MM.1S (cell line): ENCODE measurements at regions not wholly inside any gene's neighbourhood (a gene's known extent, or its start where the extent isn't known, plus 50 kb on each side); places are given as distances from the start of the nearest gene placed in this dataset.

Source experiments
- DNase-seq: peaks from one replicate; pipeline ENCODE4 v3.0.0-alpha.2; 2015
- H2AFZ ChIP-seq: fragments of 300-600 bp; sonication (generic); 2 replicates; pipeline ENCODE4 v1.6.0; 2016; ENCODE audit warnings: antibody characterized with exemption, low read length
- H3F3A ChIP-seq: fragments of 300-600 bp; sonication (generic); 2 replicates; pipeline ENCODE4 v1.6.1; 2016; ENCODE audit warnings: mild to moderate bottlenecking, antibody characterized with exemption, low read length, moderate library complexity, mixed read lengths; ENCODE audit not compliant: insufficient read depth
- H3K27ac ChIP-seq: fragments of 300-600 bp; sonication (generic); 2 replicates; pipeline ENCODE4 v1.5.1; 2016; ENCODE audit warnings: mild to moderate bottlenecking, low read length
- H3K27me3 ChIP-seq: fragments of 300-600 bp; sonication (generic); replicated peaks from 2 replicates; pipeline ENCODE4 v1.6.0; 2016; ENCODE audit warnings: low read length; ENCODE audit not compliant: insufficient read depth
- H3K36me3 ChIP-seq: fragments of 300-600 bp; sonication (generic); replicated peaks from 2 replicates; pipeline ENCODE4 v1.6.1; 2016; ENCODE audit warnings: mild to moderate bottlenecking, low read length, mixed read lengths; ENCODE audit not compliant: insufficient read depth
- H3K4me1 ChIP-seq: fragments of 300-600 bp; sonication (generic); 2 replicates; pipeline ENCODE4 v1.6.1; 2016; ENCODE audit warnings: low read length, mixed read lengths
- H3K4me2 ChIP-seq: fragments of 300-600 bp; sonication (generic); 2 replicates; pipeline ENCODE4 v1.6.0; 2016; ENCODE audit warnings: low read depth, low read length
- H3K4me3 ChIP-seq: fragments of 300-600 bp; sonication (generic); 2 replicates; pipeline ENCODE4 v1.5.1; 2016; ENCODE audit warnings: low read length, mixed read lengths
- H3K79me2 ChIP-seq: fragments of 300-600 bp; sonication (generic); 2 replicates; pipeline ENCODE4 v1.6.1; 2016; ENCODE audit warnings: mixed run types, low read length, mixed read lengths
- H3K9ac ChIP-seq: fragments of 300-600 bp; sonication (generic); 2 replicates; pipeline ENCODE4 v1.6.1; 2016; ENCODE audit warnings: low read length, mixed read lengths
- H3K9me2 ChIP-seq: fragments of 300-600 bp; sonication (generic); replicated peaks from 2 replicates; pipeline ENCODE4 v1.6.1; 2016; ENCODE audit warnings: mild to moderate bottlenecking, low read length, mixed read lengths; ENCODE audit not compliant: insufficient read depth
- H3K9me3 ChIP-seq: fragments of 300-600 bp; sonication (generic); replicated peaks from 2 replicates; pipeline ENCODE4 v1.6.1; 2016; ENCODE audit warnings: mild to moderate bottlenecking, low read length, mixed read lengths; ENCODE audit not compliant: insufficient read depth
- H4K20me1 ChIP-seq: fragments of 300-600 bp; sonication (generic); 2 replicates; pipeline ENCODE4 v1.6.1; 2016; ENCODE audit warnings: mild to moderate bottlenecking, low read length, moderate library complexity, mixed read lengths; ENCODE audit not compliant: insufficient read depth
- EZH2 ChIP-seq: fragments of 300-600 bp; sonication (generic); optimal IDR thresholded peaks from 2 replicates; pipeline ENCODE3; 2017; ENCODE audit warnings: low read depth, mild to moderate bottlenecking, antibody characterized with exemption, low read length, mixed read lengths
- EZH2phosphoT487 ChIP-seq: fragments of 300-600 bp; sonication (generic); IDR thresholded peaks from 2 replicates; pipeline ENCODE4 v1.6.1; 2018; ENCODE audit warnings: antibody characterized with exemption, low read length
- TF ChIP-seq, protein P1 (sequence below): fragments of 300-600 bp; sonication (generic); IDR thresholded peaks from 2 replicates; pipeline ENCODE4 v1.5.1; 2016; ENCODE audit warnings: antibody characterized with exemption, low read length, mixed read lengths

DNA sequence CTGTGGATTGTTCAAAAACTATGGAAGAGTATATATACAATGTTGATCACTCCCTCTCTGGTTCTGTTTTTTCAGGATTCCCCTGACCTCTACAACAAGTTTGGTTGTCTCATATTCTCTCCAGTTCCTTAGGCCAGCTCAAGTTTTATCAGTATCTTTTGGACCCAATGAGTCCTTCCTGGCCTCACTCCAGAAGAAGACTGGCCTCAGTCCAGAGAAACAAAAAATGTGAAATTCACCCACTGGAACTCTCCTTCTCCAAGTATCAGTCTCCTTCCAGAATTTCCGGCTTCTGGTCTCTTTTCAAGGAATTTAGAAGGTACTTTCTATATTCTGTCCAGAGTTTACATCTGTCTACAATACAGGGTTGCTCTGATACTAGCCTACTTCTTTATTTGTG, 537.8 kb upstream of the FTMT start:
- Histone ChIP-seq H3K27ac (no peak overlapping the region), H3K9me2 (no peaks in the 10 kb centered on the region), H3K9me3 (no peaks in the 10 kb centered on the region), H3K27me3 (no peaks in the 10 kb centered on the region), H2AFZ (no peak overlapping the region), H3K79me2 (no peaks in the 10 kb centered on the region), H3K4me1 (no peaks in the 10 kb centered on the region), H3F3A (no peaks in the 10 kb centered on the region), H3K4me2 (no peak overlapping the region), H3K9ac (no peak overlapping the region), H4K20me1 (no peaks in the 10 kb centered on the region), H3K4me3 (no peak overlapping the region), H3K36me3 (no peaks in the 10 kb centered on the region)
- DNase-seq = no peak
- TF ChIP-seq EZH2phosphoT487 = no peak
- no peak for TF ChIP-seq EZH2
- TF ChIP-seq, protein P1, sequence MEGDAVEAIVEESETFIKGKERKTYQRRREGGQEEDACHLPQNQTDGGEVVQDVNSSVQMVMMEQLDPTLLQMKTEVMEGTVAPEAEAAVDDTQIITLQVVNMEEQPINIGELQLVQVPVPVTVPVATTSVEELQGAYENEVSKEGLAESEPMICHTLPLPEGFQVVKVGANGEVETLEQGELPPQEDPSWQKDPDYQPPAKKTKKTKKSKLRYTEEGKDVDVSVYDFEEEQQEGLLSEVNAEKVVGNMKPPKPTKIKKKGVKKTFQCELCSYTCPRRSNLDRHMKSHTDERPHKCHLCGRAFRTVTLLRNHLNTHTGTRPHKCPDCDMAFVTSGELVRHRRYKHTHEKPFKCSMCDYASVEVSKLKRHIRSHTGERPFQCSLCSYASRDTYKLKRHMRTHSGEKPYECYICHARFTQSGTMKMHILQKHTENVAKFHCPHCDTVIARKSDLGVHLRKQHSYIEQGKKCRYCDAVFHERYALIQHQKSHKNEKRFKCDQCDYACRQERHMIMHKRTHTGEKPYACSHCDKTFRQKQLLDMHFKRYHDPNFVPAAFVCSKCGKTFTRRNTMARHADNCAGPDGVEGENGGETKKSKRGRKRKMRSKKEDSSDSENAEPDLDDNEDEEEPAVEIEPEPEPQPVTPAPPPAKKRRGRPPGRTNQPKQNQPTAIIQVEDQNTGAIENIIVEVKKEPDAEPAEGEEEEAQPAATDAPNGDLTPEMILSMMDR = no peak

DNA sequence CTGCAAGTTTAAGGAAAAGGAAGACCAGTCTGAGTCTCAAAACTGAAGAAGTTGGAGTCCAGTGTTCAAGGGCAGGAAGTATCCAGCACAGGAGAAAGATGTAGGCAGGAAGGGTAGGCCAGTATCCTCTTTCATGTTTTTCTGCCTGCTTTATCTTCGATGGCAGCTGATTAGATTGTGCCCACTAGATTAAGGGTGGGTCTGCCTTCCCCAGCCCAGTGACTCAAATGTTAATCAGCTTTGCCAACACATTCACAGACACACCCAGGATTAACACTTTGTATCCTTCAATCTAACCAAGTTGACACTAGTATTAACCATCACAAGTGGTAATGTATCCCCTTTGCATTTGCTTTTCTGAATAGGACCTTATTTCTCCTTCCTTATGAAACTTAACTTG, 535.9 kb upstream of the FTMT start:
- Histone ChIP-seq H3K4me2 (no peak overlapping the region), H3K27ac (no peak overlapping the region), H3K9me3 (no peaks in the 10 kb centered on the region), H2AFZ (no peak overlapping the region), H3F3A (no peaks in the 10 kb centered on the region), H3K9me2 (no peaks in the 10 kb centered on the region), H3K36me3 (no peaks in the 10 kb centered on the region), H3K27me3 (no peaks in the 10 kb centered on the region), H3K9ac (no peak overlapping the region), H3K4me1 (no peaks in the 10 kb centered on the region), H3K4me3 (no peak overlapping the region), H4K20me1 (no peaks in the 10 kb centered on the region), H3K79me2 (no peaks in the 10 kb centered on the region)
- no peak for DNase-seq
- TF ChIP-seq, protein P1 = no peak
- TF ChIP-seq EZH2 (no peak), EZH2phosphoT487 (no peak)

DNA sequence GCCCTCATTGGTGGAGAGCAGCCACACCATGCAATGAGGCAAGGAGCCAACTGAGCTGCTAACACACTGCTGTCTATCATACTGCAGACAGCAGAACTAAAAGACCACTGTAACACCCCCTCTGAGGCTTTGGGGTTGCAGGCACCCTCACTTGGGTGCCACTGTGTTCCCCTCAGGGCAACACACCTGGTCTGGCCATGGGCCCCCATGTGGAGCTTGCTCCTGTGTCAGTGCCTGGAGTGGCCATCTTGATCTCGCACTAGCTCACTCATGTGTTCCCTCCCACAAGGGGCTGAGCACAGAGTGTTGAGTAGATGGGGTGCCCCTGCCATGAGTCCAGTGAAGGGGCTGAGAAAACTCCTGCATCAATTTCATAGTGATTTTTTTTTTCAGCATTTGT, 532.4 kb upstream of the FTMT start:
- no peaks in the 10 kb centered on the region for H3K9me3 ChIP-seq
- H3K27me3 ChIP-seq = no peaks in the 10 kb centered on the region
- no peak overlapping the region for H3K4me2 ChIP-seq
- no peaks in the 10 kb centered on the region for H3K9me2 ChIP-seq
- no peak overlapping the region for H3K4me3 ChIP-seq
- H3K79me2 ChIP-seq = no peaks in the 10 kb centered on the region
- no peaks in the 10 kb centered on the region for H3F3A ChIP-seq
- H2AFZ ChIP-seq = no peak overlapping the region
- H3K36me3 ChIP-seq = no peaks in the 10 kb centered on the region
- no peaks in the 10 kb centered on the region for H4K20me1 ChIP-seq
- no peak overlapping the region for H3K27ac ChIP-seq
- no peaks in the 10 kb centered on the region for H3K4me1 ChIP-seq
- no peak for DNase-seq
- TF ChIP-seq, protein P1 = no peak
- TF ChIP-seq EZH2phosphoT487 = no peak
- TF ChIP-seq EZH2 = no peak
- no peak overlapping the region for H3K9ac ChIP-seq
